BLaER1 treated with 17β-estradiol and CSF1 and Interleukin-3, amounts not matched to agents 10 nM and 100 nM (cell line): ENCODE measurements at regions not wholly inside any gene's neighbourhood (a gene's known extent, or its start where the extent isn't known, plus 50 kb on each side); places are given as distances from the start of the nearest gene placed in this dataset.

ENCODE experiments used
- H3K27ac ChIP-seq, 11 experiments: shearing (Covaris generic); formaldehyde crosslinking; 2 replicates each; pipeline ENCODE4 v1.8.1; 2022
- H3K27me3 ChIP-seq, 11 experiments: shearing (Covaris generic); formaldehyde crosslinking; 2 replicates each; pipeline ENCODE4 v1.8.1; 2022
- H3K36me3 ChIP-seq, 11 experiments: shearing (Covaris generic); formaldehyde crosslinking; 2 replicates each; pipeline ENCODE4 v1.8.1; 2022
- H3K4me1 ChIP-seq, 10 experiments: shearing (Covaris generic); formaldehyde crosslinking; 2 replicates each; pipeline ENCODE4 v1.8.1; 2022
- H3K4me2 ChIP-seq, 11 experiments: shearing (Covaris generic); formaldehyde crosslinking; 2 replicates each; pipeline ENCODE4 v1.8.1; 2022
- H3K4me3 ChIP-seq, 10 experiments: shearing (Covaris generic); formaldehyde crosslinking; 2 replicates each; pipeline ENCODE4 v1.8.1; 2022
- H3K9ac ChIP-seq, 11 experiments: shearing (Covaris generic); formaldehyde crosslinking; 2 replicates each; pipeline ENCODE4 v1.8.1; 2022
- H3K9me3 ChIP-seq, 11 experiments: shearing (Covaris generic); formaldehyde crosslinking; replicated peaks in 1 of 11; 2 replicates each; pipeline ENCODE4 v1.8.1; 2022
- H4K20me1 ChIP-seq, 11 experiments: shearing (Covaris generic); formaldehyde crosslinking; 2 replicates each; pipeline ENCODE4 v1.8.1; 2022
- Cebpa-rat ChIP-seq, 11 experiments: shearing (Covaris generic); IDR thresholded peaks; 2 replicates each; pipeline ENCODE4 v1.8.1; 2022

DNA sequence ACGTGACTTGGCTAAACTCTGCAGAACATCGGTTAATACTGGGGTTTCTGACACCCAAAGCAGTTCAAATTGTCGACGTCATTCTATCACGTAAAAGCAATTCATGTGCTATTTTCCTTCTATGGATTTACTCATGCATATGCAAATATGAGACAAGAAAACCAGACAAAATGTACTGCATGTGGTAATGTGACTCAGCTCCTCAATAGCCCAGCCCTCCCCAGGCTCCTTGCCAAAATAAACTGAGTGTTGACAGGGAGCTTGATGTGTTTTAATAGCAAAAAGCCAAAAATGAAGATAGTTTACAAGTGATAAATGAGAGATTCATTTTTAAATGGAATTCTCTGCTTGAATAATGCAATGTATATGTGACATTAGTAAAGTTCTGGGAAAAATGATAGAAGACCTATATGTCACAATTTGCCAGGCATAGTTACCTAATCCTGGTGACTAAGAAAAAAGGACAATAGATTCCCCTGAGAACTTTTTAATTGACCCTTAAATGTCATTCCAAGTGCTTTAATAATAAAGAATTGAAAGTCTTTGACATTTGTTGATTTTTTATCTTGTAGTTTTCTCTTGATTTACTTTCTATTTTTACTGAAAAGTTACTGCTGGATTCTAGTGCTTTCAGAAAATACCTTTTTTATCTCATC lies 1700.6 kb upstream of the TENM3 start:
- no peaks in the 10 kb centered on the region for H3K4me1 ChIP-seq
- no peaks in the 10 kb centered on the region for H3K36me3 ChIP-seq
- H3K9ac ChIP-seq, result no peak overlapping the region
- H3K27ac ChIP-seq, result no peak overlapping the region
- no peak overlapping the region for H3K4me2 ChIP-seq
- H4K20me1 ChIP-seq, result no peaks in the 10 kb centered on the region
- H3K27me3 ChIP-seq, result no peaks in the 10 kb centered on the region
- no peak for TF ChIP-seq Cebpa-rat (IDR thresholded peaks at IDR 0.05)
- no peaks in the 10 kb centered on the region for H3K9me3 ChIP-seq
- no peak overlapping the region for H3K4me3 ChIP-seq

GRCh38 chr4:180550106-180550505 lies 1693.1 kb upstream of the TENM3 start:
- Histone ChIP-seq H3K4me2 (no peak overlapping the region), H4K20me1 (no peaks in the 10 kb centered on the region), H3K9ac (no peak overlapping the region), H3K9me3 (no peaks in the 10 kb centered on the region), H3K27ac (no peak overlapping the region), H3K4me1 (no peaks in the 10 kb centered on the region), H3K4me3 (no peak overlapping the region), H3K36me3 (no peaks in the 10 kb centered on the region), H3K27me3 (no peaks in the 10 kb centered on the region)
- no peak for TF ChIP-seq Cebpa-rat (IDR thresholded peaks at IDR 0.05)

GRCh38 chr4:180557348-180557747 lies 1685.9 kb upstream of the TENM3 start:
- Histone ChIP-seq H4K20me1 (no peaks in the 10 kb centered on the region), H3K27ac (no peak overlapping the region), H3K9ac (no peak overlapping the region), H3K4me1 (peaks cover 0 to 10% (median 0%) of the 10 kb centered on the region in 10 experiments; a peak in 4 of 20 replicates), H3K9me3 (no peaks in the 10 kb centered on the region), H3K4me2 (no peak overlapping the region), H3K36me3 (no peaks in the 10 kb centered on the region), H3K27me3 (no peaks in the 10 kb centered on the region), H3K4me3 (no peak overlapping the region)
- TF ChIP-seq Cebpa-rat (IDR thresholded peaks at IDR 0.05), result no peak

DNA sequence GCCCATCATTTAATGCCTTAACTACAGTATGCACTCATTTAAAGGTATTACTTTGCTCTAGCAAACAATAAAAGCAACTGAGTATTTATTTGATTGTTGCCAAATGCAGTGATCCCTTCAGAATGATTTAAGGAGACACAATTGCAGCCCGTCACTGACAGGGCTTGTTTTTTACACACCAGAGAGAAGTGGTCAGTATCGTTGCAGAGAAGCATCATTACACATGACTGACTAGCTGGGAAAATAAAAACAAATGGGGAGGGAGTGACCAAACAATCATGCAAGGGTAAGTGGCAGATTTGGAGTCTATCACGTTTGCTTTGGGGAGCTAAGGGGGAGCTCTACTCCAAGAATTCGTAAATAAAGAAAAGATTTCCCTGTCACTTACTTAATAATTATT lies 1685.3 kb upstream of the TENM3 start:
- Histone ChIP-seq H3K9ac (no peak overlapping the region), H3K27me3 (no peaks in the 10 kb centered on the region), H3K36me3 (no peaks in the 10 kb centered on the region), H3K4me2 (no peak overlapping the region), H3K27ac (no peak overlapping the region), H3K4me1 (peaks cover 0 to 10% (median 0%) of the 10 kb centered on the region in 10 experiments; a peak in 4 of 20 replicates), H3K9me3 (no peaks in the 10 kb centered on the region), H3K4me3 (no peak overlapping the region), H4K20me1 (no peaks in the 10 kb centered on the region)
- TF ChIP-seq Cebpa-rat (IDR thresholded peaks at IDR 0.05), result no peak

GRCh38 chr4:180558427-180558826 lies 1684.8 kb upstream of the TENM3 start:
- TF ChIP-seq Cebpa-rat (IDR thresholded peaks at IDR 0.05), result no peak
- Histone ChIP-seq H4K20me1 (no peaks in the 10 kb centered on the region), H3K4me2 (no peak overlapping the region)

GRCh38 chr4:180560896-180561295 lies 1682.3 kb upstream of the TENM3 start:
- Histone ChIP-seq H3K27me3 (no peaks in the 10 kb centered on the region), H3K36me3 (no peaks in the 10 kb centered on the region), H3K27ac (no peak overlapping the region), H3K4me2 (peak overlapping the region in 6 of 11 experiments; percentile 2 to 51 (median 28); a peak in 5 of 22 replicates), H3K4me3 (no peak overlapping the region), H3K9me3 (peaks cover 0 to 4% (median 0%) of the 10 kb centered on the region in 11 experiments; a peak in 1 of 22 replicates), H3K4me1 (peaks cover 0 to 10% (median 6%) of the 10 kb centered on the region in 10 experiments; a peak in 9 of 20 replicates), H3K9ac (no peak overlapping the region), H4K20me1 (no peaks in the 10 kb centered on the region)
- no peak for TF ChIP-seq Cebpa-rat (IDR thresholded peaks at IDR 0.05)

More at GRCh38 chr4:180558427-180558826, 1684.8 kb upstream of the TENM3 start:
- Histone ChIP-seq H3K4me1 (peaks cover 0 to 10% (median 0%) of the 10 kb centered on the region in 10 experiments; a peak in 4 of 20 replicates), H3K27ac (no peak overlapping the region), H3K27me3 (no peaks in the 10 kb centered on the region), H3K9me3 (no peaks in the 10 kb centered on the region), H3K36me3 (no peaks in the 10 kb centered on the region), H3K9ac (no peak overlapping the region), H3K4me3 (no peak overlapping the region)

DNA sequence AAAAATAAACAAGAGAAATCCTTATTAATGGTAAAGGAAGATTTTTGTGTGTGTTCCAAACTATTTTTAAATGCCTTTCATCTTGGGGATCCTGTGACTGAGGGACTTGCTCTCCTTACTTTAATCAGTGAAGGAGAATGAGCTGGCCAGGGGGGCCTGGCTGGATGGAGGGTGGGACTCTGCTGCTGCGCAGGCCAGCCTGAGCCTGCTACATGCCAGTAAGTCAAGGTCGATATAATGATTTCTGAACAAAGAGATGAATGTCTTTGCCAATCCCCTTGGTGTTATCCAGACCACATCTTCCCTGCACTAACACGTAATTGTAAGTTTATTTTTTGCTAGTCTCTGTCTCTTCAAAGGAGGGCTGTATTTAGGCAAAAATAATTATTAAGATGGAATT lies 1679.2 kb upstream of the TENM3 start:
- H3K4me2 ChIP-seq, result no peak overlapping the region
- peaks cover 0 to 4% (median 0%) of the 10 kb centered on the region in 11 experiments; a peak in 1 of 22 replicates for H3K9me3 ChIP-seq
- H3K27ac ChIP-seq, result no peak overlapping the region
- no peak overlapping the region for H3K9ac ChIP-seq
- H4K20me1 ChIP-seq, result no peaks in the 10 kb centered on the region
- TF ChIP-seq Cebpa-rat (IDR thresholded peaks at IDR 0.05), result no peak
- no peak overlapping the region for H3K4me3 ChIP-seq
- H3K27me3 ChIP-seq, result no peaks in the 10 kb centered on the region
- peaks cover 0 to 10% (median 6%) of the 10 kb centered on the region in 10 experiments; a peak in 9 of 20 replicates for H3K4me1 ChIP-seq
- H3K36me3 ChIP-seq, result no peaks in the 10 kb centered on the region

DNA sequence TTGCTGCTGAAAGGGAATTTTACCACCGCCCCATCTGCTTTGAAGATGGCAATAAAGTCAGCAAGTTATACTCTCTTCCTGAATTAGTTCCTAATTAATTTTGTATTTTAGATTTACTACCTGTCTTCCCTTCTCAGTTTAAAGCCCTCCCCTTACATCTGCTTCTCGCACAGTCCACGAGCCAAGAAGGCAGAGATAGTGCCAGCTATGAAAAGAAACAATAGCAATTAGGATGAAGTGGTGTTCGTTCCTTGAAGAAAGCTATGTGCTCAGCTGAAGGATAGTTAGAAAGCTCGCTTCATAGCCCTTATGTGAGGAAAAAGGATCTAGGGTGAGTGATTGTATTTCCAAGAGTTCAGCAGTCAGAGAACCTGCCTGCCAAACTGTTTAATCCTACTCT lies 1678.8 kb upstream of the TENM3 start:
- no peaks in the 10 kb centered on the region for H3K27me3 ChIP-seq
- H3K9me3 ChIP-seq, result peaks cover 0 to 4% (median 0%) of the 10 kb centered on the region in 11 experiments; a peak in 1 of 22 replicates
- H4K20me1 ChIP-seq, result no peaks in the 10 kb centered on the region
- no peak overlapping the region for H3K27ac ChIP-seq
- H3K4me1 ChIP-seq, result peaks cover 0 to 10% (median 6%) of the 10 kb centered on the region in 10 experiments; a peak in 9 of 20 replicates
- H3K36me3 ChIP-seq, result no peaks in the 10 kb centered on the region
- no peak overlapping the region for H3K4me2 ChIP-seq
- no peak overlapping the region for H3K9ac ChIP-seq
- TF ChIP-seq Cebpa-rat (IDR thresholded peaks at IDR 0.05), result no peak
- no peak overlapping the region for H3K4me3 ChIP-seq

- Histone ChIP-seq H3K4me1 (peaks cover 0 to 9% (median 4%) of the 10 kb centered on the region in 10 experiments; a peak in 8 of 20 replicates), H3K9ac (no peak overlapping the region), H3K27me3 (no peaks in the 10 kb centered on the region), H3K4me3 (no peak overlapping the region), H3K36me3 (no peaks in the 10 kb centered on the region), H4K20me1 (no peaks in the 10 kb centered on the region), H3K27ac (no peak overlapping the region), H3K9me3 (peaks cover 0 to 4% (median 0%) of the 10 kb centered on the region in 11 experiments; a peak in 1 of 22 replicates), H3K4me2 (peak overlapping the region in 2 of 11 experiments; percentile 27 to 40; a peak in 2 of 22 replicates)
- no peak for TF ChIP-seq Cebpa-rat (IDR thresholded peaks at IDR 0.05)
These were observed 1677.3 kb upstream of the TENM3 start for GRCh38 chr4:180565856-180566431.
